HG03520 (cell line): ENCODE measurements at regions not wholly inside any gene's neighbourhood (a gene's known extent, or its start where the extent isn't known, plus 50 kb on each side); places are given as distances from the start of the nearest gene placed in this dataset.
"Not testable (repeated sequence)": the region's sequence is repeated elsewhere in the genome, so short reads cannot be mapped to it uniquely, and the experiment has no call there.

Experiments used
- ATAC-seq: cut with Tn5 transposase; IDR thresholded peaks from one replicate; pipeline ENCODE4 v1.9.1; 2021; ENCODE audit warnings: mild to moderate bottlenecking, moderate library complexity; ENCODE audit not compliant: unreplicated experiment

DNA sequence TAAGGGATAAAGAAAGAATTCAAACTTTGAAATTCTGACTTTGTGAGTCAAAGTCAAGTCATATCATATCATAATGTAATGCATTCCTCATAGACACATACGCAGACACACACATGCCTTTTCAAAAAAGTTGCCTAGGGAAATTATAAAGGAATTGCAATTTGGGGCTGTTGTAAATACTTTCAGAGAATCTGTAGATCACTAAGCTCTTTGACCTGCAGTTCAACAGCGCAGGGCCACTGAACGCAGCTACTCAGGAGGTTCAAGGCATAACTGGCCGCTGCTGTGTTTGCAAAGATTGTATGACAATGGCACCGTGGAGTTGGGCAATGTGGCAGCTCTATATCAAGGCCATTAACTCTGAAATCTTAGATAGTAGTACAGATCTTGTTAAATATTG, 188.4 kb upstream of the THRB start:
- ATAC-seq, result no peak

DNA sequence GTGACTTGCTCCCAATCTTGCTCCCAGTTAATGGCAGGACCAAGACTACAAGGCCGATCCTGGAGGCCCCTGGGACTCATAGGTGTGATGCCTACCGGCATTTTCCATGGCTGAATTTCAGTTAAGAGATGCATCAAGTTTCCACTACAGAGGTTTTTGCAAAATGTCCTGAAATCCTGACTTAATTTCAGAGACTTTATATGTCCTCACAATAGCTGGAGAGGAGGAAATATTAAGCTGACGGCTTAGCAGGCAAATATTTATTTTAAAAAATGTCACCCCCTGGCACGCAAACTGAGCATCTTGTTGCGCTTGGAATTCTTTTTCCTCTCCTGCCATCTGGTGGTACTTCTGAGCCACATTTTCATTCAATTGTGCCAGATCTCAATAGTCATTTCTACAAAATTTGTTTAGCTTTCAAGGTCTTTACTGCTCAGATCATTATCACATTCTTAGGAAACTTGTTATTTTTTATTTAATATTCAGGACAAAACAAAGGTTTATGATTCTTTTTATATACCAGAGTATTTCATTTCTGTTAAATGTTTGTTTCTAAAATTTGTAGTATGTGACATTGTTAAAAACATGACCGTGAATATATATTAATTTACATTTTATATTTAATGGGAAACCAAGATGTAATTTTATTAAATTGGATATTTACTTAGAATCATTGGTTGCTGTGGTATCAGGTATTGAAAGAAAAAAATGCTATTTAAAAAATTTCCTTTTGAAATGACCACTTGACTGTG, 189.2 kb upstream of the THRB start:
- no peak for ATAC-seq

DNA sequence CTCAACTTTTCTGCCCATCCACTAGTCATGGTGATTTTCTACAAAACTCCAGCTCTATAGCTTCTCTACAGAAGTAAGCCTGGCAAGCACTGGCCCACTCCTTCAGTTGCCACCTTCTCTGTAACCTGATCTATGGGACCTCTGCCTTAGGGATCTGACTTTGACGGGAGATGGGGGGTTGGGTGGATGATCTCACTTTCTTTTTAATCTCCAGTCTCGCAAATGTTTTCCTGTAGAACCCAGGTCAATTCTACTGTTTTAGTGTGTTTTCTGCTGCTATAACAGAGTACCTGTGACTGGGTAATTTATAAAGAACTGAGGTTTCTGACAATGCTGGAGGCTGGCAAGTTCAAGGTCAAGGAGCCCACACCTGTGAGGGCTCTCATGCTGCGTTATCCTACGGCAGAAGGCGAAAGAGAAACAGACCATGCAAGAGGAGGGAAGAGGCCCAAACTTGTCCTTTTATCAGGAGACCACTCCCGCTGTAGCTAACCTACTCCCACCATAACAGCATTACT, 189.9 kb upstream of the THRB start:
- no peak for ATAC-seq

DNA sequence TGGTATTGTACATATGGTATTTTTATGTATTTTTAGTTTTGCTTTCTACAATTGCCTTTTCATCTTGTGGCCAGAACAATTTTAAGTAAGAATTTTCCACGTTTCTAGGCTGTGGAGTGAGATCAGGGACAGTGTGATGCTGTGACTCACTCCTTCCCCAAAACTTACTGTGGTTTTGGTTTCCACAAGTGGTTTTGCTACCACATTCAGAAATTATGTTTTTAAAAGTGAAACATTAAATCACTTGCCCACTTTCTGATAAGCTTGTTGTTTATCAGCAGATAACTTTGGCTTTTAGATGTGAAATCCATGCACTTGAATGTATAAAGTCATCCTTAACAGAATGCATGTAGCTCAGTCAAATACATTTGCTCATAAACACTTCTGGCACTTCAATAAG, 192.2 kb upstream of the THRB start:
- ATAC-seq, result no peak

DNA sequence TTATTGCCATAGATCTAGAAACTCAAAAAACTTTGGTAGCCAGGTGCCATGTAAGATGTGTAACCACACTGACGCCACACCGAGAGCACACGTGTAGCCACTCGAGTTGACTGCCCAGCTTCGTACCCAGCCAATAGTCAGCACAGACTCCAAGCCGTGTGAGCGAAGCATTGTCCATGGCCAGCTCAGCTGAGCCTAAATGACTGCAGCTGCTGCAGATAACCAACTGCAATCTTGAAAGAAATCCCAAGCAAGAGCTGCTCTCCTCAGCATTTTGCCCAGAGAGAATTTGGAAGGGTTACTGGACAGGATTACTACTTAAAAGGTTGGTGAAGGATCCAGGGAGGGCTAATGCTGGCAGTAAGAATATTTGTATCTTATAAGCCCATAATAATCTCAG, 193.0 kb upstream of the THRB start:
- ATAC-seq, result no peak

DNA sequence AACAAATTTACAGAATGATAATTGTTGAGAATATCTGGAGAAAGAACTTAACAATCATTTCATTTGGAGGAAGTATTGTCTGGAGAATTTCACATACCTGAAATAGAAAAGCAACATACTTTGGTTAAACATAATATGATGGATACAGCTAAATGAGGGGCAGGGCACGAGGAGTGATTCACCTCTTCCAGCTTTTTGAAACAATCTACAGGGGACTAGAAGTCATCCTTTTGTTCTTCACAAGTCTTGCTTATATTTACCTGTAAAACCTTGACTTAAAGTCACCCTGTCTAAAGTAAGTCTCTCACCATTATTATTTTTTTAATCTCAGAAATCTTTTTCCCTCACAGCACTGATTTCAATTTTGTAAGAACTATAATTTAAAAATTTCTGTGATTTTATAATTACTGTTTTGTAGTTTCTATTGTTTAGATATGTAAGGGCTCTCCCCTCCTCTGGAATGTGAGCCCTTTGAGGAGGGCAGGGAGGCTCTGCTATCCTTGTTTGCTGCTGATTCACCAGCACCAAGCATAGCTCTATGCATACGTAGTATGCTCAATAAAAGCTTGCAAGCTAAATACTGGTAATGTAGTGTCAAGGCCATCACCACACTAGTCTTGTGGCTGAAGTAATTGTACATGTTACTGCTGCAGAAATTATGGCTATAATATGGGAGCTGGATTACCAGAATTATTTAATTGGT, 193.9 kb upstream of the THRB start:
- ATAC-seq, result no peak

DNA sequence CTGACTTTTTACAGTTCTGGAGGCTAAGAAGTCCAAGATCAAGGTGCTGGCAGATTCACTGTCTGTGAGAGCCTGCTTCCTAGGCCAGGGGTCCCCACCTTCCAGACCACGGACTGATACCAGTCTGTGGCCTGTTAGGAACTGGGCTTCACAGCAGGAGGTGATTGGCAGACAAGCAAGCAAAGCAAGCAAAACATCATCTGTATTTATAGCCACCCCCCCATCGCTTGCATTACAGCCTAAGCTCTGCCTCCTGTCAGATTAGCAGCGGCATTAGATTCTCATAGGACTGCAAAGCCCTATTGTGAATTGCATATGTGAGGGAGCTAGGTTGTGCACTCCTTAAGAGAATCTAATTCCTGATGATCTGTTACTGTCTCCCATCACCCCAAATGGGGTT, 194.7 kb upstream of the THRB start:
- ATAC-seq, result no peak

DNA sequence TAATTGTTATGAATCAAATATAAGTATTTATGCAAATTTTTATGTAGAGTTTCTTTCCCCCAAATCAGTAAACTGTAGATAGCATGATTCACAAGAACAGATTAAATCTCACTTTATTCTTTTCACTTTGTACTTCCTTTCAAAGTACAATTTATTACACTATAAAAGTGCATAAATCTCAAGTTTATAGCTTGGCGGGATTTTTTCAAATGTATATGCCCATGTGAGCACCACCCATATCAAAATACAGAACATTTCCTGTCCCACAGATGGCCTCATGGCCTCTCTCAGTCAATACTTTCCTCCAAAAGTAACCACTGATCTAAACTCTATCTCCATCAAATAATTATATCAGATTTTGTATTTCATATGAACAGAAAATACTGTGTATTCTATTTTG, 196.1 kb upstream of the THRB start:
- no peak for ATAC-seq

DNA sequence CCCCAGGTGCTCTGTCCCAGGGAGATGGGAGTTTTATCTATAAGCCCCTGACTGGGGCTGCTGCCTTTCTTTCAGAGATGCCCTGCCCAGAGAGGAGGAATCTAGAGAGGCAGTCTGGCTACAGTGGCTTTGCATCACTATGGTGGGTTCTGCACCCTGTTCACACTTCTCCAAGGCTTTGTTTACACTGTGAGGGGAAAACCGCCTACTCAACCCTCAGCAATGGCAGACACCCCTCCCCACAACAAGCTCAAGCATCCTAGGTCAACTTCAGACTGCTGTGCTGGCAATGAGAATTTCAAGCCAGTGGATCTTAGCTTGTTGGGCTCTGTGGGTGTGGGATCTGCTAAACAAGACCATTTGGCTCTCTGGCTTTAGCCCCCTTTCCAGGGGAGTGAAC, 204.4 kb upstream of the THRB start:
- ATAC-seq, result not testable (repeated sequence)

DNA sequence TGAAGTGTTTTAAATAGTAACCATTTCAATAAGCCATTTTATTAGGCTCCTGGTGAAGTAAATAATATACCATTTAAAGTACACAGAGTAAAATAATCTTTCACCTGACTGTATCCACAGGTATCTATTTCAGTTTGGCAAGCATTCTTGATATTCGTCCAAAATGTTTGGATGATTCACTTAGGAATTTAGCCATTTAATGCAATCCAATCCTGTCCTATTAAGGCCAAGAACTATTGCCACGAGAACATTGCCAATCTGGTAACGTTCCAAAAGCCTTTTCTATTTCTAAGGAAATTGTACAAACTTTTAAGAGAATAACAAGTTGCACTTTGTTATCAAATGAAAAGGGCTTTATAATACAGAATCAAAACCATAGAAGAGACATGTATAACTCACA, 209.8 kb upstream of the THRB start:
- ATAC-seq, result no peak

DNA sequence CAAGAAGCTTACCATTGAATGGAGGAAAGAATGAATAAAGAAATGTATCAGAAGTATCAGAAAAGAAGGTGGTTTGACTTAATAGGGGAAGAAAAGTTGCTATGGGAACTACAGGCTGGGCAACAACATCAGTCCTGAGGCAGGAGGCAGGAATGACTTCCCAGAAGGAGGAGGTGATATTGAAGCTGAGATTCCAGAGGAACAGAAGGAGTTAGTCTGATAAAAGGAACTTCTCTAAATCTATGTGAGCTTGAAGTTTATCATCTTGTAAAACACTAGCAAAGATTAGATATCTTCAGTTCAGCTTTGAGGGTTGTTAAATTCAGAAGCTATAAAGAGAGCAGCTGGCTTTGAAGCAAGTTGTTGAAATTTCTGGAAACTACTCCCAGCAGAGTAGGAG, 213.3 kb upstream of the THRB start:
- no peak for ATAC-seq

DNA sequence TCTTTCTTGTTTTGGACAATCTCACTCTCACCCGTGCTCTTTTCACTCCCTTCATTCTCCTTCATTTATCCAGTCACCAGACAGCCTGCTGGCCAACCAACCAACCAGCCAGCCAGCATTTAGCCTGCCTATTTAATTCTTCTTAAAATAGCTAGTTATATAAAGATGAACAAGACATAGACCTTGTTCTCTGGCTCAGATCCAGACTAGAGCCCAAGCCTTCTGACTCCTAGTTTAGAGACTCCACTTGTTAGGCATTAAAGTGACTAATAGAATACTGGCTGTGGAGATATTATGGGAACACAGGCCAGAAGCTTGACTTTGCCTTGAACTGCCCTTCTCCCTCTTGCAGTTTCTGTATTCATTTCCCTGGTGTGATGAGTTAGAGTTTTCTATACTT, 215.3 kb upstream of the THRB start:
- ATAC-seq, result no peak

DNA sequence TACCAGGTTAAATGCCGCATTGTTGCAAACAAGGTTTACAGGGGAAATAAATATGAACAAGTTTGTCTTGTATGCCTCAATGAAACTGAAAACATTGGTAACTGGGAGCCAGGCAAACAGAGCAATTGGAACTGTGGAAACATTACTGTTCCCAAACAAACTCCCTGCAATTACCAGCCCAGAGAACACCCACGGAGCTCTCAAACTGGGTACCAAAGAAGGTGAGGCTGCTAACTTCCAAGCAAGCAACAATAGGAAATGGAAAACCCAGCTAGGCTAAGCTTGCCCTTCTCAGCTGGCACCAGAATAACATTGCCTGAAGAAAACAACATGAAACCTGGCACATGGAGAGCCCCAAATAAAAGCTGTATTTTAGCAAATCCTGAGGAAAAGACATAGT, 218.9 kb upstream of the THRB start:
- ATAC-seq, result no peak

DNA sequence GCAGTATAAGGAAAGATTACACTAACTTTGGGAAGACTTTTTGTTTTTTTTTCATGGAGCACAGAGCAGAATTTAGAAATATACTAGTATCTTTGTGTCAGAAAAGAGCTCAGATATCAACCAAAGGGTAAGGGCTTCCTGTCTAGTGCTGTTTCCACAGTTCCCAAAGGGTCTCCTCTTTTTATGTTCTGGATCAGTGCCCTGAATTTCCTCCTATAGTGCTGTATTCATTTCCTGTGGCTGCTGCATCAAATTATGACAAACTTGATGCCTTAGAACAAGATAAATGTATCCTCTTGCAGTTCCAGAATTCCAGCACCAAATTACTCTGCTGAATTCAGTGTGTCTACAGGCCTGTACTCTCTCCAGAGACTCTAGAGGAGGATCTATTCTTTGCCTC, 219.8 kb upstream of the THRB start:
- ATAC-seq, result no peak

DNA sequence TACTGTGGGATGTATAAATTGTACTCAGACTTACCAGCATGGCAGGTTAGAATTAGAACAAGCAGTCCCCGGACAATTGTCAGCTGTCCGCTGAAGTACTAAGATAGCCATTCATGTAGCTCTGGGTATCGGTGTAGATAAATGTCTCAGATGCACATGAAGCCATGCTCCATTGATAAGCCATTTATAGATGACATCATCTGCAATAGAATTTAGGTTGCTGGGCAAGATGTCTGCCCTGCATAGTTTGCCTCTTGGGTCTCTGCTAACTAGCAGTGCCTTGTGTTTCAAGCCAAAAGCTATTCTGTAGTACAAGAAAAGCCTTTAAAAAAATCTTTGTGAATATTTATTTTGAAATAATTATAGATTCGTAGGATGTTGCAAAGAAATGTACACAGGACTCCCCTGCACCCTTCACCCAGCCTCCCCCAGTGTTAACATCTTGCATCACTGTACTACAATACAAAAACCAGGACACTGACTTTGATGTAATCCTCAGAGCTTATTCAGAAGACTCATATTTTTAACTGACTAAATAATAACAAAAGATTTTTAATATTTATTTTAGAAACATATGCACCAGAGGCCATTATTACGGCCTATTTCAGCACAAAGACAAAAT, 220.6 kb upstream of the THRB start:
- ATAC-seq, result no peak

DNA sequence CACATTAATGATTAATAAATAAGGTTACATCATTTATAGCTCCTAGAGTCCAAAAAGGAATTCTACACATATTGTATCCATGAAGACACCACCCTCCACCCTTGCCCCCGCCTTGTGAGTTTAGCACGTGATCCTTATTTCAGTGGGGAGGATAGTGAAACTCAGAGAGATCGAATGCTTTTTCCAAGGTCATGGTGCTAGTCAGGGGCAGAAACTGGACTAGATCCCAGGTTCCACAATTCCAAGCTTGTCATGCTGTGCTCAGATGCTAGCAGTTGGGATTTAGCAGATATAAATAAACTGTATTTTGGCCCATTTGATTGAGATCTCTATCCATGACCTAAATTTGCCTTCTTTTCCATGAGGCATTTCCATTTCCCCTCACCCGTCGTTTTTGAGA, 227.4 kb upstream of the THRB start:
- ATAC-seq, result no peak

DNA sequence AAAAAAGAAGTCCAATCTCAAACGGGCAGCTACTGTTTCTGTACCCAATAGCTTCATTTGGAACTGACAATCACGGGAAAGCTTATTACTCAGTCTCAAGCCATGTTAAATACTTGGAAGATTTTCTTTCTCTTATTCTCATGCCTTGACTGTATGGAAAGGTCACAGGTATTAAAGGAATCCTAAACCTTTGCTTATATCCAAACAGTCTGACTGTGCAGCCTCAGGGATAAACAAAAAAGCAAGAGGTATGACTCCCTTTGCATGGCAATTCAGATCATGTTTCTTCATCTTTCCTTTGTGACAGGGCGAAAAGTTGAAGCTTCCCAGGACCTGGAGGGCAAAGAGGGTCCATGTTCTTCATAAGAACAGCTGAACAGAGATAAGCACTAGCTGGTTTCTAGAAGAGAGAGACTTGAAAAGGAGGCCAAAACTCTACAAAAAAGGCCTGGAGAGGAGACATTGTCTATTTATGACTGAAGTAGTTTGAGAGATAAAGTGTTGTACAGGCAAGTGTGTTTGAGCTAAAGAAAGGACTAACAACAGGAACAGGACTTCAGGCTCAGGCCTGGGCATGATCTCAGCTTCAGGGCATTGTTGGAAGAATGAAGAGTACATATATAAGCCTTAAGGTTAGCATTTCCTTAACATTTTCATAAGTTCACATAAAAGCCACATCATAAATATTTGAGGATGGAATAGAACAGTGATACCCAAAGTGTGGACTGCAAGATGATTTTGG, 231.0 kb upstream of the THRB start:
- ATAC-seq, result no peak

DNA sequence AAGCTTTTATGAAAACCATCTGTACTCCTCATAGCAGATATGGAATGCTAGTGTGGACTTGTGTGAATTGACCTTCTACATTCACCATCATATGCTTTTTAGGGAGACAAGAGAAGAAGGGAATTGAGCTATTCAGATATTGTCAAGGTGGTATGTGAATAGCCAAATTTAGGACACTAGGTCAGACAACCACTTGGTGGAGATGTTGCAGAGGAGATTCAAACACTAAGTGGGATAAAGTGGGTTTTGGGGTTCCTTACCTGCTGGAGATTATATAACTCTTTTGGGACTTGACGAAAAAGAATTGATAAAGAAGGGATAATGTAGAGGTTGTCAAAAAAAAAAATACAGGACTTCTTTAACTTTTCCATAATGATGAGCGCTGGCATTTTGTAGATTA, 231.8 kb upstream of the THRB start:
- ATAC-seq, result no peak

DNA sequence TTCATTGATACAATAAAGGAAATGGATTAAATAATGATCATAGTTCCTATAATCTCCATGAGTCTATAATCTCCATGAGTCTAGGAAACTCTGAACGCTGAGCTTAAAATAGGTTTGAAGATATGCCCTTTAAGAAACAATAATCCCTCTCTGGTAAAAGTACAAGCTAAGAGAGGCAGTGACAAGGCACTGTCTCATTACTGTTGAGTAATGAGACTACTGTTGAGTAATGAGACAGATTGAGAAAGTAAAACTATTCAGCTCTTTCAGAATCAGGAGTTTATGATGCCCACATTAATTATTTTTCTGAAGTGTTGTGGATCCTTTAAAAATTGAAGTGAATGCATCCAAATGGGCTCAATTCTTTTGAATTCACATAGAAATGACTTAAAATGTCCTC, 235.5 kb upstream of the THRB start:
- no peak for ATAC-seq

DNA sequence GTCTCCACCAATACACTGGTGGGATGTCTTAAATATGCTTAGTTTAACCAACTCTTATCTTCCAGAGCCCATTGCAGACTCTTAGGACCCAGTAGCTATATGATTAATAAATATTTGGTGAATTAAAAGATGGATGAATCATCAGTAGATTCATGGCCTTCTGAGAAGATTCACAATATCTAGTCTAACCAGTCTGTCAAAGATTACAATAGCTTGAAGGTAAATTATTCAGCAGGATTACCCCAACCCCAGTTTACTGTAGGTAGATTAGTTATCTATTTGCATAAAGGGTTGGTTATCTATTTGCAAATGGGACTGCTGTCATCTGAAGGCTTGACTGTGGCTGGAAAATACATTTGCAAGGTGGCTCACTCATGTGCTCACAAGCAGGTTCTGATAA, 239.4 kb upstream of the THRB start:
- no peak for ATAC-seq

DNA sequence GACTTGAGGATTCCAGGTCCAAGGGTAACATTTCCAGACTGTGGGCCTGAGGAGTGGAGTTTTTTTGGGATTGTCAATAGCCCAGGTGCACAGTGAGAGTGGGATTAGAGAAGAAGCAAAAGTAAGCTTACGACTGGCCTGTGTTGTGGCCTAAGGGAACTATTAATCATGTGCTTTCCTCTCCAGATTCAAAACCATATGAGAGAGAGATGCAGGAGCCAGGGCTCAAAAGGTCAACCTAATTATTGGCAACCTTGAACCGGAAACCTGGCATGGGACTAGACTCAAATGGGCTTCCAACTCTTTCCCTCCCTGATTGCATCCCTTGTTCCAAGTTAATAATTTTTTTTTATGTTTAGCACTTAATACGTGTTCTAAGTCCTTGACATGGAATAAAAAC, 242.1 kb upstream of the THRB start:
- ATAC-seq, result no peak
